ENCODE measurements at regions not wholly inside any gene's neighbourhood (a gene's known extent, or its start where the extent isn't known, plus 50 kb on each side); places are given as distances from the start of the nearest gene placed in this dataset.

DNA sequence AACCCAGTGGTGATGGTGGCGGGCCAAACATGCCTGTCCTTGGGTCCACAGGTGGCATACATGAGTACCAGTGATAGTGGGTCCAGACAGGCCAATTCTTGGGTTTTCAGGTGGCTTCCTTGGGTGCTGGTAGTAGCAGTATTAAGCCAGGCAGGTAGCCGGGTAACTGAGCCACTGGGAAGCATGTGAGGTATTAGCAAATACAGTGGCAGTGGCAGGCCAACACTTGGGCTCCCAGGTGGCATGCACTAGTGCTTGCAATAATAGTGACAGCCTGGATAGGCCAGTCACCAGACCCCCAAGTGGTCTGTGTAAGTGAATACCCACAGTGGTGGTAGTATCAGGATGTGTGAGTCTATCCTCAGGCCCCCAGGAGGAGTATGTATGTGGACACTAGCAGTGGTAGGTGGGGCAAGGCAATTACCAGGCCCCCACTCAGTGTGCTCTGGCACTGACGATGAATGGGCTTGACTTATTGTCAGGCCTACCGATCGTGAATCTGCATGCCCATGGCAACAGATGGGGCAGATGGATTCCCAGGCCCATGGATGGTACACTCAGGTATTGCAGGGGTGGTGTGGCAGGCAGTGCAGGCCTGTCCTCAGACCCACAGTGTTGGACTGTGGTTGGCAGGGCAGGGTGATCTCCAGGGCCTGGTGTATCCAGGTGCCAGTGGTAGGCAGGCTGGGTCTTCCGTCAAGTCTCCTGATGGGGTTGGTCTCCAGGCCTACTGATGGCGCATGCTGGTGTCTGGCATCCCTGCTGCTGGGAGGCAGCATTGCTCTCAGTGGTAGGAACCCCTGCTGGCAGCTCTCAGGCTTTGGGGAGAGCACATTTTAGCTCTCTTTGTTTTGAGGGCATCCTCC is 840.7 kb downstream of the FAM181B start:
- DNase-seq (ENCODE audit: low read depth, low spot score): no peak

GRCh38 chr11:81888391-81888790 is 845.3 kb downstream of the FAM181B start:
- DNase-seq (ENCODE audit: low read depth, low spot score): no peak

DNA sequence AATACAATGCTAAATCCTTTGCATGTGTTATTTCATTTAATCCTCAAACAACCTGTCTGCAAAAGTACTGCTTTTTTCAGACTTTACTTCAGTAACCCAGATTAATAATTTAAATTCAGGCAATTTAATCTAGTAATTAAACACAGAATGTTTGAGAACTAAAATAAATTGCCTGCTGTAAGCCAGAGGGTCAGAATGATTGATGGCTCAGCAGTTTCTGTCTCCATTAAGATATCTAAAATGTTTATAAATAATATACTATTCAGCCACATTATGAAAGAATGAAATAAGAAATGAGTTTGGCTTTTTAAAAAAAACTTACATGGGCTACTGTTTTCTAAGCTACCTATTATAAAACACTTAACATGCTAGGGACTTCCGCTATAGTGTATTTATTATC is 846.0 kb downstream of the FAM181B start:
- no peak for DNase-seq (ENCODE audit: low read depth, low spot score)

DNA sequence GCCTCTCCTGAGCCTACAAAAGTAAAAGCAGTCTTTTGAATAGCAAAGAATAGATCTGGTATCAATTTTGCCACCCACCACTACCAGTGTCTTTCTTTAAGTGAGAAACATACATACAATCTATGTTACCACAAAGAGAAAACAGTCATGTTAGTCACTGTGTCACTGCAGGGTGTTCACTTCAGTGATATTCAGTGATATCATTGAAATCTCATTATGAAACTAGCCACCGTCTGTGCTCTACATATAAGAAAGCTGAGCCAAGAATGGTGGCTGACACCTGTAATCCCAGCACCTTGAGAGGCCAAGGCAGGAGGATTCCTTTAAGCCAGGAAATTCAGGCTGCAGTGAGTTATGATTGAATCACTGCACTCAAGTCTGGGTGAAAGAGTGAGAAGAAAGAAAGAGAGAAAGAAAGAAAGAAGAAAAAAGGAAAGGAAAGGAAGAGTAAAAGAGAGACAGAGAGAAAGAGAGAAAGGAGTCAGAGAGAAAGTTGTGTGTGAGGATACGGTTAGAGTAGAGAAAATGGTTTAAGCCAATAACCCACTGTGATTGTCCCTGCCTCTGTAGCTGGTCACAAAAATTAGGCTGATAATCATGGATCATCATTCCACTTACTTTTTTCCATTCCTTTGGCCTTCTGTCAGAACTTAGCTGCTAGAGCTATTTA is 847.1 kb downstream of the FAM181B start:
- no peak for DNase-seq (ENCODE audit: low read depth, low spot score)

DNA sequence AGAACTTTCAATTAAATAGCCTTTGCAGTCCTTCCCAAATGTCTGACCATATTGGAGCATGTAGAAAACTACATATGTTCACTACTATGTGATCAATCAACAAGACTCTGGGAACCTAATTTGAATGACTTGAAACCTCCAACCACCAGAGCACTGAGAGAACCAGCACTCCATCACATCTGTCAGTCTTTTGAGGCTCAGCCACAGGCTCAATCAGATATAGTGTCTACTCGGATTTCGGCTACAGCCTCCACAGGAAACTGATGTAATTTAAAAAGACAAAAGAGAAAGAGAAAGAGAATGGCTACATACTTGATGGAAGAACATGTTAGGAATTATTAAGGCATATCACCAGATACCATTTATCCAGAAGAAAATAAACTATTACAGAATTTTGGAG is 859.0 kb downstream of the FAM181B start:
- no peak for DNase-seq (ENCODE audit: low read depth, low spot score)

DNA sequence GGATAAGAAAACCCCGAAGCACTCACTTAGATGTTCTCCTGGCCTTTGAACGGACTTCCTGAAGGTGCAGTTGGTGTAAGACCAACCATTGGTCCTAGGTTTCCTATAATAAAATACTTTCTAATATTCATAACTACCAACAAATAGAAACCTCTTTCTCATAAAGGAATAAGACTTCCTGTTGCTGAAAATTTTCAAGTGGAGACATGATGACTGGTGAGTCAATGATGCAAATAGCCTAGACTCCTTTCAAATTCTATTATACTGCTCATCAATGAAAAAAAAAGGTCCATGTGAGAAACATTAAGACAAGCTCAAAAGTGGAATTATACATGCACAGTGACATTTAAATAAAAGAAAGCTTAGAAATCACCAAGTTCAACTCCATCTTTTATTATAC is 862.8 kb downstream of the FAM181B start:
- DNase-seq (ENCODE audit: low read depth, low spot score): no peak

DNA sequence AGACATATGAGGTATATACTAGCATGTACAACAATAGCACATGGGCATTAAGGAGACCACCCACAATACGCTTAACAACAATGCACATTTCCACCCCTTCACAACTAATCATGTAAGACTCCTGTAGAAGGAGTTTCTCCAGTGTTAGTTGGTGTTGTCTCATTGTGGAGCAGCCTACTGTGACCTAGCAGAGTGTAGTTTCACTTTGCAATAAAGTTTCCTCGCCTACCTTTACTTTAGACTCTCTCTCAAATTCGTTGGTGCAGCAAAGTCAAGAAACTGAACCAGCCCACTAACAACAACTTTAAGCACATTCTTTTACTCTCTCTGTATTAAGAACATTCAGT is 863.6 kb downstream of the FAM181B start:
- no peak for DNase-seq (ENCODE audit: low read depth, low spot score)

GRCh38 chr11:81869351-81870065 is 864.2 kb downstream of the FAM181B start:
- DNase-seq (ENCODE audit: low read depth, low spot score): no peak

DNA sequence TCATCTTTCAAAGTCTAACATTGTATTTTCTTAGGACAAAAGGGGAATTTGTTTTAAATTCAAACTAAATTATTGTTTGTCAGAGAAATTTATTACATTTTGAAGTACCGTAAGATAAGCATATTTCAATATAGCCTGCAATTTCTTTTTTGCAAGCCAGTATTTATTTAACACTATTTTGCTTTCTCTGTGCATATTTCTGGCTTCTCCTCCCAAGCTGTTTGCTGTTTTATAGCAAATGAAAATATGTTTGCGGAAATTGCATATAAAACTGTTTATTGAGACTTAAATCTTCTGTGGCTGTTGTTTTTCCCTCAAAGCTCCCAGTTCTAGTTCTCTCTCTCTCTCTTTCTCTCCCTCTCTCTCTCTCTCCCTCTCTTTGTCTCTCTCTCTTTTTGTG is 866.8 kb downstream of the FAM181B start:
- no peak for DNase-seq (ENCODE audit: low read depth, low spot score)

DNA sequence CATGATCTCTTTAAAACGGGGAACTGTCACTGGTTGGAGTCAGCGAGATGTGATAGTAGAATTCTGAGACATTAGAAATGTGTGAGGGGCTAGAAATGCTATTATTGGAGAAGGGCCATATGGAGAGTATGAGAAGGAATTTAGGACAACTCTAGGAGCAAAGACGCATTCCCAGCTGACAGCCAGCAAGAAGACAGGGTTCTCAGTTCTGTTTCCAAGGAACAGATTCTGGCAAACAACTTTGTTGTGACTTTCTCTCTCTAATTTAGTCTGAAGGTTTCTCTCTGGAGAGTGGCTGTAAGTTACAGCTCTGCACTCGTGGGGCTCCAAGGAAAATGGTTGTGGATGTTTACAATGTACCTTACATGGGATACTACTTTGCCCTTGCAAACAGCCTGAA is 876.3 kb downstream of the FAM181B start:
- DNase-seq (ENCODE audit: low read depth, low spot score): no peak

GRCh38 chr11:81853791-81854190 is 879.9 kb downstream of the FAM181B start:
- no peak for DNase-seq (ENCODE audit: low read depth, low spot score)

GRCh38 chr11:81852896-81853295 is 880.8 kb downstream of the FAM181B start:
- no peak for DNase-seq (ENCODE audit: low read depth, low spot score)

- DNase-seq (ENCODE audit: low read depth, low spot score): peak; percentile 24
These were observed 893.3 kb downstream of the FAM181B start for GRCh38 chr11:81840380-81840779.

GRCh38 chr11:81839976-81840375 is 893.7 kb downstream of the FAM181B start:
- no peak for DNase-seq (ENCODE audit: low read depth, low spot score)

- no peak for DNase-seq (ENCODE audit: low read depth, low spot score)
These were observed 894.6 kb downstream of the FAM181B start for GRCh38 chr11:81839016-81839415.

DNA sequence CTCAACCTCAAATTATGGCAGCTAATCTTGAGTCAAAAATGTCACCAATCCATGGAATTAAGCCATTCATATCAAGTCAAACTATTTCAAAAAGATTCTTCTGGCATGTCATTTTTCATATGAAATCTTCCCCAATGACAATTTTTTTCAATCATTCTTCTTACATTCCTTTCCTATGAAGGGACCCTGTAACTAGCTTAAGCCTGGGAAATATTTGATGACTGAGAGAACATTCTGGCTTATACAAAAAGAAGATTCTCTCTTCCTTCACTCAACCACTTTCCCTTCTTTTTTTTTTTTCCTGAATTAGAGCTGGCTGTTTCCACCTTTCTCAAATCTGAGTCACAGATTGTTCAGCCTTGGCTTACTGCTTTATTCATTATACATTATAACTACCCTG is 903.7 kb downstream of the FAM181B start:
- DNase-seq (ENCODE audit: low read depth, low spot score): no peak

- no peak for DNase-seq (ENCODE audit: low read depth, low spot score)
These were observed 908.3 kb downstream of the FAM181B start for GRCh38 chr11:81825346-81825745.

- DNase-seq (ENCODE audit: low read depth, low spot score): no peak
These were observed 914.2 kb downstream of the FAM181B start for GRCh38 chr11:81819462-81819861.

DNA sequence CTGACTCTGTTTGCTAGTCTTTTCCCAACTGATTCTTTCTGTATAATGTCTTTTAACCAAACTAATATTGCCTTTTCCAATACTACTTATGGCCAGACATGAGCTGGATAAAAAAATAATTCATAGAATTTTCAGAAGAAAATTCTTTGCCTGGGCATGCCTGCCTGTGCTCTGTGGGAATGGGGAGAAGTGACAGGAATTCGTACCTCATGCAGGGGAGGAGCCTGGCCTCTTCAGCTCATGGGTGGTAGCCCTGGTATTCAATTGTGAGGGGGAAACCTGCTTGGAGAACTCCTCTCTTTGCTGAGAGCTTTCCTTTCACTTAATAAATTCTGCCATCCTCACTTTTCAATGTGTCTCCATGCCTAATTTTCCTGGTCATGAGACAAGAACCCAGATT is 928.8 kb downstream of the FAM181B start:
- DNase-seq (ENCODE audit: low read depth, low spot score): no peak

GRCh38 chr11:81802591-81802990 is 931.1 kb downstream of the FAM181B start:
- DNase-seq (ENCODE audit: low read depth, low spot score): no peak

- DNase-seq (ENCODE audit: low read depth, low spot score): no peak
These were observed 941.2 kb downstream of the FAM181B start for GRCh38 chr11:81792416-81792815.

DNA sequence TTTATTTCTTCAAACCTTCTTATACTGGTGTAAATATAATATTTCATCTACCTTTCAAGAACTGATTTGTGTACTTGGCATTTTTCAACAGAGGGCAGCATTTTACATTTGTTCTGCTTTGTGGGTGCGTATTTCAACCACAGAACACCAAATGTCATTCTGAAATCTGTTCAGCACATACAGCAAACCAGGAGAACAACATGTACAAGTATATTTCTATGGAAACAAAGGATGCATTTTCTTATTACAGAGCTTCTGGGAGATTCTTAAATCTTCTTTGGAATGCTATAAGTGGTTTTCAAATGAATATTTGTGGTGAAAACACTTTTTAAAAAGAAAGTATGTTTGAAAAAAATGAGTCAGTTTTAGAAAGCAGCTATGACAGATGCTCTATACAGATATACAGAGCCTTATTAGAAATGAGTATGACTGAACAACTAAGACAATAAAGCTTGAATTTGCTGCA is 946.0 kb downstream of the FAM181B start:
- no peak for DNase-seq (ENCODE audit: low read depth, low spot score)

- DNase-seq (ENCODE audit: low read depth, low spot score): peak; percentile 55
These were observed 961.5 kb downstream of the FAM181B start for GRCh38 chr11:81772166-81772565.

All from smooth muscle cell of the brain vasculature (primary cell).